ENCODE measurements at regions not wholly inside any gene's neighbourhood (a gene's known extent, or its start where the extent isn't known, plus 50 kb on each side); places are given as distances from the start of the nearest gene placed in this dataset.

DNA sequence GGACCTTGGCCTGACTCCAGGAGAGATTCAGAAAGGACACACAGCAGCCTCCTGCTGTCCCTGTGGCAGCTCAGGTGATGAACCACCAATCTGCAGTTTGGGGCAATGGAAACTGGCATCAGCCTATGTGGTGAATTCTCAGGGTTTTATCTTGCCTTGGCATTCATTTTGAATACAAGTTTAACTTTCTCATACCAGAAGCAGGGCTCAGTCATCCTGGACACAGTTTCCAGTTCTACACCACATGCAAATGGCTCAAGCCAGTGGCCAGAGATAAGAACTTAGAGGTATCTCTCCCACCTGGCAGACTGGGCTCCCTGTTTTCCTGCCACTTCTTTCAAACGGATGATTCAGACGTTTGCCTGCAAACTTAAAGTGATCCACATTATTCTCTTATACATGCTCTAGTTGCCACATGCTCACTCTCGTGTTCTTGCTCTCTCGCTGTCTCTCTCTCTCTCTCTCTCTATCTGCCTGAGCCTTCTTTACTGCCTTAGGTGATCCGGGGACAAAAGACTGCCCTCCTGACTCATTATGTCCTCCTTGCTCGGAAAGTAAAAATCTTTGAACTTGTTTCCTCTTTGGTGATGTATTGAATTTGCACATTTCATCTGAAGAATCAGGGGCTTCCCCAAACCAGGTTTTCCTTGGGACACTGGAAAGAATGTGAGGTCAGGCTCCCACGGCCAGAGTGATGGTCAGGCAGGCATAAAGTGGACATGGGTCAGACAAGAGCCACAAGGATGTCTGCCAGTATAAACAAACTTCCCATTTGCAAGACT lies 99.6 kb upstream of the STT3B start:
- no peak overlapping the region for H3K4me3 ChIP-seq (ENCODE audit: low read depth, low read length)
- TF ChIP-seq, protein P1, sequence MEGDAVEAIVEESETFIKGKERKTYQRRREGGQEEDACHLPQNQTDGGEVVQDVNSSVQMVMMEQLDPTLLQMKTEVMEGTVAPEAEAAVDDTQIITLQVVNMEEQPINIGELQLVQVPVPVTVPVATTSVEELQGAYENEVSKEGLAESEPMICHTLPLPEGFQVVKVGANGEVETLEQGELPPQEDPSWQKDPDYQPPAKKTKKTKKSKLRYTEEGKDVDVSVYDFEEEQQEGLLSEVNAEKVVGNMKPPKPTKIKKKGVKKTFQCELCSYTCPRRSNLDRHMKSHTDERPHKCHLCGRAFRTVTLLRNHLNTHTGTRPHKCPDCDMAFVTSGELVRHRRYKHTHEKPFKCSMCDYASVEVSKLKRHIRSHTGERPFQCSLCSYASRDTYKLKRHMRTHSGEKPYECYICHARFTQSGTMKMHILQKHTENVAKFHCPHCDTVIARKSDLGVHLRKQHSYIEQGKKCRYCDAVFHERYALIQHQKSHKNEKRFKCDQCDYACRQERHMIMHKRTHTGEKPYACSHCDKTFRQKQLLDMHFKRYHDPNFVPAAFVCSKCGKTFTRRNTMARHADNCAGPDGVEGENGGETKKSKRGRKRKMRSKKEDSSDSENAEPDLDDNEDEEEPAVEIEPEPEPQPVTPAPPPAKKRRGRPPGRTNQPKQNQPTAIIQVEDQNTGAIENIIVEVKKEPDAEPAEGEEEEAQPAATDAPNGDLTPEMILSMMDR (IDR thresholded peaks at IDR 0.05; ENCODE audit: low read depth, low read length, missing control alignments) = no peak
- no peak for DNase-seq (ENCODE audit: low read depth)

DNA sequence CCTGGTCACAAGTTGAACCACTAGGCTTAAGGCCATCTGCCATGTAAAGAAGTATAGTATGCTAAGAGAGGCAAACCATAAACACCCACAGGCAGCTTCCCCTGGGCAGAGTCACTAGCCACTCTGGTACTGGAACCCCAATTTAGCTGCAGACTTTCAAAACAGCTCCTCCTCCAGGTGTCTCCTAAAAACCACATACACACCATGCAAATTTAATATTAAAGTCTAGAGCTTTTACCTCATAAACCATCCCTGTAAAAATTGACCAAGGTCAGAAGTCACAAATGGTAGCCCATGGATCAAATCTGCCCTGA lies 99.1 kb upstream of the STT3B start:
- no peak overlapping the region for H3K4me3 ChIP-seq (ENCODE audit: low read depth, low read length)
- TF ChIP-seq, protein P1 (IDR thresholded peaks at IDR 0.05; ENCODE audit: low read depth, low read length, missing control alignments) = no peak
- DNase-seq (ENCODE audit: low read depth) = no peak

GRCh38 chr3:31434819-31435218 lies 97.9 kb upstream of the STT3B start:
- DNase-seq (ENCODE audit: low read depth) = no peak
- H3K4me3 ChIP-seq (ENCODE audit: low read depth, low read length) = no peak overlapping the region
- TF ChIP-seq, protein P1 (IDR thresholded peaks at IDR 0.05; ENCODE audit: low read depth, low read length, missing control alignments) = no peak

DNA sequence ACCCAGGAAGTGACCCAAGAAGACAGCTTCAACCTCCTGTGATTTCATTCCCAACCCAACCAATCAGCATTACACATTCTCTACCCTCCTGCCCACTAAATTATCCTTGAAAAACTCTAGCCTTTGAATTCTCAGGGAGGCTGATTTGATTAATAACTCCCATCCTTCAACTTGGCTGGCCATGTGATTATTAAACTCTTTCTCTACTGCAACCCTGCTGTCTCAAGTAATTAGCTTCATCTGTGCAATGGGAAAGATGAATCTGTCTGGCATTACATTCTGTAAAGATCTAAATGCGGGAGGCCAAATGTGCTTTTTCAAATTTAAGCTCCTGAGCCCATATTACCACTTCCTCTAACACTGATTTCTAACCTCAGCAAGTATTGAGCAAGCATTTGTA lies 95.9 kb upstream of the STT3B start:
- TF ChIP-seq, protein P1 (IDR thresholded peaks at IDR 0.05; ENCODE audit: low read depth, low read length, missing control alignments) = no peak
- H3K4me3 ChIP-seq (ENCODE audit: low read depth, low read length) = no peak overlapping the region
- no peak for DNase-seq (ENCODE audit: low read depth)

GRCh38 chr3:31438742-31439141 lies 94.0 kb upstream of the STT3B start:
- H3K4me3 ChIP-seq (ENCODE audit: low read depth, low read length) = no peak overlapping the region
- TF ChIP-seq, protein P1 (IDR thresholded peaks at IDR 0.05; ENCODE audit: low read depth, low read length, missing control alignments) = no peak
- no peak for DNase-seq (ENCODE audit: low read depth)

DNA sequence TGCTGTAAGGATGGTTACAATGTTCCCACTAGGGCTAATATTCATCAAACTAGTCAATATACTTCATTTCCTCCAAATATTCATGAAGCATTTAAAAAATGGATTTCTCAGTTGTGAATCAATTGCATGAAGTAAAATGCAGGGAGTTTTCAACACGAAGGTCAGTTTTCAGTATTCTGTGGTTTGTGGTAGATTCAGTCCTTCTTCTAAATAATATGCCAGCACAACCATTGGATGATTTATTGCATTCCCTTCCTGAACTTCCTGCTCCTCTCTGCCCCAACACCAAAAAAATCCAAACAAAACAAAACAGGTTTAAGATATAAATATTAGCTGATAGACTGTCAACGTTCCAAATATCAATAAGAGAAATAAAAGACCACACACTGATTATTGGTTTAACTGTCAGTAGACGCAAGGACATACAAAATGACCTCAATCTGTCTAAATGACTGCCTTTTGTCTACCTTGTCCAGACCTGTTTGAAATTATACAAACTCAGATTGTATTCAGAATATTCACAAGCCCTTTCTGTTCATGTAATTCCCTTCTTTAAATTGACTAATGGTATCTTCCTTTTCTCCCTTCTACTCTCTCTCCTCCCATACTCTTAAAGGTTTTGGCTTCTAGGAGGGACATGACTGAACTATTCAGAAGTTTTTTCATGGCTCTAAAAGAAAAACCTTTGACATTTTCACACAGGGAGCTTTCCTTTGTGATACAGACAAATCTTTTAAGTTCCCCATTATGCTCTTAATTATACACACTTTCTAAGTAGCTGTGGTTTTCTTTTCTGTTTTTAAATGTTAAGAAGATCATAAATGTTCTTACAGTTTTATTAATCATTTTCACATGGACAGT lies 92.6 kb upstream of the STT3B start:
- no peak for DNase-seq (ENCODE audit: low read depth)
- TF ChIP-seq, protein P1 (IDR thresholded peaks at IDR 0.05; ENCODE audit: low read depth, low read length, missing control alignments) = no peak
- H3K4me3 ChIP-seq (ENCODE audit: low read depth, low read length) = no peak overlapping the region

Data from GM12864 (cell line).